Loucy (cell line): ENCODE measurements at regions not wholly inside any gene's neighbourhood (a gene's known extent, or its start where the extent isn't known, plus 50 kb on each side); places are given as distances from the start of the nearest gene placed in this dataset.

Source experiments
- H2AFZ ChIP-seq: fragments of 200-600 bp; sonication (generic); 2 replicates; pipeline ENCODE4 v1.6.0; 2016; ENCODE audit warnings: antibody characterized with exemption, mild to moderate bottlenecking, low read length, moderate library complexity
- H3F3A ChIP-seq: fragments of 200-600 bp; 2 replicates; pipeline ENCODE4 v1.6.0; 2016; ENCODE audit warnings: antibody characterized with exemption, low read depth, mild to moderate bottlenecking
- H3K27me3 ChIP-seq: fragments of 200-600 bp; sonication (generic); 2 replicates; pipeline ENCODE4 v1.6.1; 2014; ENCODE audit warnings: low read length, mild to moderate bottlenecking; ENCODE audit not compliant: insufficient read depth, poor library complexity, severe bottlenecking
- H3K36me3 ChIP-seq: fragments of 200-600 bp; sonication (generic); 2 replicates; pipeline ENCODE4 v1.6.1; 2016; ENCODE audit warnings: low read length; ENCODE audit not compliant: insufficient read depth
- H3K4me1 ChIP-seq: fragments of 200-600 bp; sonication (generic); 2 replicates; pipeline ENCODE4 v1.5.1; 2014; ENCODE audit warnings: low read length, mild to moderate bottlenecking; ENCODE audit not compliant: insufficient read depth, poor library complexity, severe bottlenecking
- H3K4me2 ChIP-seq: fragments of 200-600 bp; sonication (generic); 2 replicates; pipeline ENCODE4 v1.6.0; 2014; ENCODE audit warnings: antibody characterized with exemption, low read length, low read depth, mild to moderate bottlenecking; ENCODE audit not compliant: poor library complexity, severe bottlenecking
- H3K4me3 ChIP-seq: fragments of 200-600 bp; sonication (generic); 2 replicates; pipeline ENCODE4 v1.5.1; 2014; ENCODE audit warnings: low read length, mild to moderate bottlenecking, mixed read lengths; ENCODE audit not compliant: poor library complexity, severe bottlenecking
- H3K79me2 ChIP-seq: fragments of 200-600 bp; sonication (generic); 2 replicates; pipeline ENCODE4 v1.6.1; 2014; ENCODE audit warnings: low read length; ENCODE audit not compliant: insufficient read depth
- H3K9ac ChIP-seq: fragments of 200-600 bp; sonication (generic); 2 replicates; pipeline ENCODE4 v1.6.0; 2014; ENCODE audit warnings: mild to moderate bottlenecking, low read depth, low read length, moderate library complexity; ENCODE audit not compliant: poor library complexity, severe bottlenecking
- H3K9me2 ChIP-seq: fragments of 200-600 bp; sonication (generic); replicated peaks from 2 replicates; pipeline ENCODE4 v1.6.1; 2016; ENCODE audit warnings: low read depth, low read length, mixed read lengths
- H3K9me3 ChIP-seq: fragments of 200-600 bp; sonication (generic); 2 replicates; pipeline ENCODE4 v1.6.1; 2014; ENCODE audit warnings: mild to moderate bottlenecking, antibody characterized with exemption, low read length, low read depth; ENCODE audit not compliant: insufficient read depth
- H4K20me1 ChIP-seq: fragments of 200-600 bp; sonication (generic); 2 replicates; pipeline ENCODE4 v1.6.0; 2014; ENCODE audit warnings: antibody characterized with exemption, low read length, mild to moderate bottlenecking; ENCODE audit not compliant: insufficient read depth, poor library complexity, severe bottlenecking
- EZH2phosphoT487 ChIP-seq: fragments of 200-600 bp; IDR thresholded peaks from 2 replicates; pipeline ENCODE4 v1.6.1; 2018; ENCODE audit warnings: antibody characterized with exemption, mild to moderate bottlenecking, moderate library complexity, borderline replicate concordance
- TF ChIP-seq, protein P1 (sequence below): fragments of 200-600 bp; sonication (generic); conservative IDR thresholded peaks from 2 replicates; pipeline ENCODE4 v1.5.1; 2014; ENCODE audit warnings: mild to moderate bottlenecking, antibody characterized with exemption, low read length

- H3K36me3 ChIP-seq, result no peaks in the 10 kb centered on the region
These were observed 1205.3 kb upstream of the ADGRL4 start for GRCh38 chr1:80211691-80212380.

GRCh38 chr1:80202118-80202517 lies 1195.6 kb upstream of the ADGRL4 start:
- H3K9me3 ChIP-seq, result no peaks in the 10 kb centered on the region
- H3K9ac ChIP-seq, result no peak overlapping the region
- H3K4me2 ChIP-seq, result no peak overlapping the region
- no peaks in the 10 kb centered on the region for H3K9me2 ChIP-seq
- no peaks in the 10 kb centered on the region for H3F3A ChIP-seq
- no peaks in the 10 kb centered on the region for H3K36me3 ChIP-seq
- H3K4me3 ChIP-seq, result no peak overlapping the region
- TF ChIP-seq, protein P1, sequence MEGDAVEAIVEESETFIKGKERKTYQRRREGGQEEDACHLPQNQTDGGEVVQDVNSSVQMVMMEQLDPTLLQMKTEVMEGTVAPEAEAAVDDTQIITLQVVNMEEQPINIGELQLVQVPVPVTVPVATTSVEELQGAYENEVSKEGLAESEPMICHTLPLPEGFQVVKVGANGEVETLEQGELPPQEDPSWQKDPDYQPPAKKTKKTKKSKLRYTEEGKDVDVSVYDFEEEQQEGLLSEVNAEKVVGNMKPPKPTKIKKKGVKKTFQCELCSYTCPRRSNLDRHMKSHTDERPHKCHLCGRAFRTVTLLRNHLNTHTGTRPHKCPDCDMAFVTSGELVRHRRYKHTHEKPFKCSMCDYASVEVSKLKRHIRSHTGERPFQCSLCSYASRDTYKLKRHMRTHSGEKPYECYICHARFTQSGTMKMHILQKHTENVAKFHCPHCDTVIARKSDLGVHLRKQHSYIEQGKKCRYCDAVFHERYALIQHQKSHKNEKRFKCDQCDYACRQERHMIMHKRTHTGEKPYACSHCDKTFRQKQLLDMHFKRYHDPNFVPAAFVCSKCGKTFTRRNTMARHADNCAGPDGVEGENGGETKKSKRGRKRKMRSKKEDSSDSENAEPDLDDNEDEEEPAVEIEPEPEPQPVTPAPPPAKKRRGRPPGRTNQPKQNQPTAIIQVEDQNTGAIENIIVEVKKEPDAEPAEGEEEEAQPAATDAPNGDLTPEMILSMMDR, result no peak
- TF ChIP-seq EZH2phosphoT487, result no peak
- H3K4me1 ChIP-seq, result no peaks in the 10 kb centered on the region
- no peak overlapping the region for H2AFZ ChIP-seq
- no peaks in the 10 kb centered on the region for H4K20me1 ChIP-seq
- H3K79me2 ChIP-seq, result no peaks in the 10 kb centered on the region
- no peaks in the 10 kb centered on the region for H3K27me3 ChIP-seq

More at GRCh38 chr1:80211691-80212380, 1205.3 kb upstream of the ADGRL4 start:
- no peak overlapping the region for H3K4me2 ChIP-seq
- H3K9me2 ChIP-seq, result no peaks in the 10 kb centered on the region
- no peaks in the 10 kb centered on the region for H3K79me2 ChIP-seq
- no peak overlapping the region for H2AFZ ChIP-seq
- no peak for TF ChIP-seq EZH2phosphoT487
- TF ChIP-seq, protein P1, result no peak
- no peaks in the 10 kb centered on the region for H3F3A ChIP-seq
- H3K9me3 ChIP-seq, result no peaks in the 10 kb centered on the region
- no peaks in the 10 kb centered on the region for H3K27me3 ChIP-seq
- no peak overlapping the region for H3K4me3 ChIP-seq
- H4K20me1 ChIP-seq, result no peaks in the 10 kb centered on the region
- H3K4me1 ChIP-seq, result no peaks in the 10 kb centered on the region
- H3K9ac ChIP-seq, result no peak overlapping the region

DNA sequence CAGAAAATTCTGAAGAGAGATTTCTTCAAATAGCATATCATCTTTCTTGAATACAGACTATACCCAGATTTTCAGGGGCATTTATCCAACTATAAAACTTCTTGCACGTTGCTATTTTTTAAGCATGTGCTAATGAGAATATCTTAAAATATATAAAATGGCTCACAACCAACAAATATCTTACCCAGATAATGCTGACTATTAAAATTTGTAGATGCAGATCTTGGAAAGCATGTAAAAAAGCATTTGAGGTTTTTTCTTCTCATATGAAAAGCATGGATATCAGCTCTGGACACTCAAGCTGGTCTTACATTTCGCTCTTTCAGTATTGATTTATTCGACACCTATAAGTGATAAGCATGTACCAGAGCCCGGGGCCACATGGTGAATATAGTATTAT lies 1187.7 kb upstream of the ADGRL4 start:
- no peaks in the 10 kb centered on the region for H3K79me2 ChIP-seq
- H3K27me3 ChIP-seq, result no peaks in the 10 kb centered on the region
- H3K4me1 ChIP-seq, result no peaks in the 10 kb centered on the region
- H3K9me2 ChIP-seq, result no peaks in the 10 kb centered on the region
- no peak overlapping the region for H2AFZ ChIP-seq
- no peak overlapping the region for H3K4me2 ChIP-seq
- H3K9ac ChIP-seq, result no peak overlapping the region
- no peaks in the 10 kb centered on the region for H4K20me1 ChIP-seq
- no peaks in the 10 kb centered on the region for H3K9me3 ChIP-seq
- H3K4me3 ChIP-seq, result no peak overlapping the region
- no peak for TF ChIP-seq EZH2phosphoT487
- TF ChIP-seq, protein P1, result no peak
- H3F3A ChIP-seq, result no peaks in the 10 kb centered on the region
- H3K36me3 ChIP-seq, result no peaks in the 10 kb centered on the region
